NCI-H146 treated with DMSO at 0.1 percent for 48 hours (cell line): ENCODE measurements at regions not wholly inside any gene's neighbourhood (a gene's known extent, or its start where the extent isn't known, plus 50 kb on each side); places are given as distances from the start of the nearest gene placed in this dataset.

Source experiments
- DNase-seq: peaks from one replicate; lab custom pipeline; 2025; ENCODE audit not compliant: unreplicated experiment; lab: John Stamatoyannopoulos, UW

GRCh38 chr20:39211060-39211748, 249.1 kb downstream of the DHX35 start:
- DNase-seq = no peak

GRCh38 chr20:39210341-39211036, 248.3 kb downstream of the DHX35 start:
- no peak for DNase-seq

DNA sequence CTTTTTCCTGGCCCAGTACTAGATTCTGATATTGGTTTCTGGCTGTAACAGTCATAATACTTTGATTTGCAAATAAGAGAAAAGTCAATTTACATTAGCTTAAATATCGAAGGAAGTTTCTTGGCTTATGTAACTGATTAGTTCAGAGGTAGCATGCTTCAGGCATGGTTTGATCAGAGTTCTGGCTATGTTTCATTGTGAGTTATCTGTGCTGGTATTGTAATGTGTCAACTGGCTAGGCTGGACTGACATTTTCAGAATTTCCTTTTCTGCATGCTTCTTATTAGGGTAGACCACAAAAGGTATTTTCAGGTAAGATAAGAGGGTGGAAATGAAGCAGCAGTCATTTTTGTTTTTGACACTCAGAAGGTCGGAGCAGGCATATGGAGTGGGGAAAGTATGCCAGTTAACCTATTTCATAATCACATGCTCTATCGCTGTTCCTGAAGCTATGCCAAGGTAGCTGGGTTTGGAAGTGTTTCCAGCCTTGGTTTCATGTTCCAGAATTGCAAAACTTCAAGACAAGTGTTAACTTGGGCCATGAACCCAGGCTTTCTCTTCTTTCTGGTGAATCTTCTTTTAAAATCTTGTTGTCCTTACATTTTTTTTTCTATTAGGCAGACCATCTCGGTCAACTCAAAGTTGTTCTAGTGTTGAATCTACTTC, 244.9 kb downstream of the DHX35 start:
- DNase-seq = no peak

DNA sequence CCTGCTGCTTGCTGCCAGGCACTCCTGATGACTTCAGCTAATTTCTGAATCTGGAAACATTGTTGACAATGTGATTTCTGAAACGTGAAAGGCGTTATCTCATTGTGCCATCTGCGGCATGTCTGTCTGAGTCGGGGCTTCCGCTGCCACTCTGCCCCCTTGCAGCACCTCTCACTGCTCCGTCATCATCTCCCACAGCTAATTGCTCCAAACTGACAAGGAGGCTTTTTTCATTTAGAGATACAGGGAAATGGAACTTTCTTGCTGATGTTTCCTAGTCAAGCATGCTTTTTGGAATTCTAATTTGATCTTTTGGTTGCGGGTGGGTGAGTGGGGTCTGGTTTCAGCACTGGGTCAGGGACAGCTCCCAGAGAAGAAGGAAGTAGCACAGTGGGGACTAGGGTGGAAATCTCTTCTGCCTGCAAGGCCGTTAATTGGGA, 233.5 kb downstream of the DHX35 start:
- no peak for DNase-seq

DNA sequence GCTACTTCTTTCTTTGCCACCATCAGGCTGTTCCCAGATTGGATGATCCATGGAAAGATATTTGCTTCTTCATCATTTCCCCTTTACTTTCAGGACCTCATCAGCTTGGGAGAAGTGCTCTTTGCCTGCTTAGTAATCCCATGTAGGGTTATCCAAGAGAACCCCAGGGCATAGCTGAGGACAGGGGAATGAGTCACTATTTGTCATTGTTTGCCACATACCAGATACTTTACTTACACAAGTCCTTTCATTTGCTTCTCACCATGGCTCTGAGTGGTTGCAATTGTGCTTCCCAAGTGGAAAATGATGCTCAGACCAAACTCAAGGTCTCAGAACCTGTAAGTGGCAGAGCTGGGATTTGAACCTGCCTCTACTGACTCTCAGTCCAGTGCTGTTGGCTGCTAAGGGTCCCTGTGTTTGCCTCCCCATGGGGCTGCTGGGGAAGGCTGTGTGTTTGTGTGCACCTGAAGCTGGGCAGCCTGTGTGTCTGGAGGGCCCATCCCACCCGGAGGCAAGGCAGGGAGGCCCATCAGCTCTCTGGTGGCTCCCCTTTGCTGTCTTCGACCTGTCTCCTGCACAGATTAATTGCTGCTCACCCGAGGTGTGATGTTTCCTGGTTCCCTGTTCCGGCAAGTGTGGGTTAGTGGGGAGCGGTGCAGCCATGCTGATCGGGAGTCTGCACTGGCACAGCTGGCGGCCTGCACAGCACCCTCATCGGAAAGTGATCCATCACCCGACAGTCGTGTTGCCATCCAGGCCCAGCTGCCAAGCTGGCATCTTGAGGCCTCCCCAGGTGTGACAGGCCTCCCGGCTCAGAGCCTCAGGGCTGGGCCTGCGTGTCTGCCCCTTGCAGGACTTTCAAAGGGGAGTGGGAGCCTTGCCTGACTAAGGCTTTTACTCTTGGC, 228.8 kb downstream of the DHX35 start:
- DNase-seq = no peak

- no peak for DNase-seq
These were observed 226.2 kb downstream of the DHX35 start for GRCh38 chr20:39188266-39188765.

- DNase-seq = no peak
These were observed 219.3 kb downstream of the DHX35 start for GRCh38 chr20:39181490-39181889.

DNA sequence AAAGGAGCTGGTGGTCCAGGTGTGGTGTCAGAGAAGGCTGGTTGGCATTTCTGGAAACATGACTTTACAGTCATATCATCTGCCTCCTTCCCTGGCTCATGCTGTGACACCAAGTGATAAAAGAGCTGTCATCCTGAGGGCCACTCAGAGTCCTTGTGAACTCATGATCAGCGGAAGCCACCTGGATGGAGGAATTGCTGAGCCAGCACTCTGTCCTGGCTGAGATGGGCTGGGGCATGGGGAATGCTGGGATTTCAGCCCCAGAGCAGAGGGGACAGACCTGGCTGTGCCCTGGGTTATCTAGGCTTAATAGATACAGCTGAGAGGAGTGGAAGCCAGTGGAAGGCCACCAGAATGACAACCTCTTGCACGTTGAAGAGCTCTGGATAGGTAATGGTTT, 214.3 kb downstream of the DHX35 start:
- no peak for DNase-seq

- DNase-seq = no peak
These were observed 208.8 kb downstream of the DHX35 start for GRCh38 chr20:39170896-39171463.

DNA sequence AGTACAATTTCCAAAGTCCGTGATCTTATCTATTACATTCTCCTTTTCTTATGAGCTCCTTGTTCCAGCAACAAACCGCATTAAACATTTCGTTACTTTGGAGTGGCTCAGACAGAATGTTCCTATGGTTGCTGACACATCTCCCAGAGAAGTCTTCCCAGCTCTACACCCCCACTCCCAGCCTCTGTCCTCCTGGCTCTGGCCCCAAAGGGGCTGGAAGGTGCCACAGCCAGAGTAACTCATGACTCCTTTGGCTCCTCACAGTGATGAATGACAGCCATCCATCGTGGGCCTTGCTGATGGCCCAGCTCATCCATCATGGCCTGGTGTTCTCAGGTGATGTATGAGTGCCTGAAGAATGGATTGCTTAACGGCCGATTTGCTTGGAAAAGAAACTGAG, 203.0 kb downstream of the DHX35 start:
- no peak for DNase-seq

GRCh38 chr20:39164642-39165041, 202.5 kb downstream of the DHX35 start:
- no peak for DNase-seq

- DNase-seq = no peak
These were observed 201.8 kb downstream of the DHX35 start for GRCh38 chr20:39163993-39164392.

- DNase-seq = no peak
These were observed 199.8 kb downstream of the DHX35 start for GRCh38 chr20:39161900-39162299.

DNA sequence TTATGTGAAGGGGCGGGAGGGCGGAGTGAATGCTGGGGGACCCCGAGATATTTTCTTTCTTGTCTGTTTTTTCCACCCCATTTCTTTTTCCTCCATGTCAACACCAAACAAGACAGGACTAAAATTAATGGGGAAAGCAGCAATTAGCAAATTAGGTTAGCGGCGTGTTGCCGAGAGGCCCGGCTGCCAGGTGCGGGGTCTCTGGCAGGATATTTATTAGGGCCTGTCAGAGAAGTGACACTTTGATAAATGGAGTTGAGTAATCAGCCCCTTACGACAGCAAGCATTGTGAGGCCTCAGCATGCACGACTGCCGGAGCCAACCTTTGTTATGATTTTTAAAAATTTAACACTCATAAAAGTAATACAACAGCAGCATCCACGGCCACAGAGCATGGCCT, 193.8 kb downstream of the DHX35 start:
- no peak for DNase-seq

DNA sequence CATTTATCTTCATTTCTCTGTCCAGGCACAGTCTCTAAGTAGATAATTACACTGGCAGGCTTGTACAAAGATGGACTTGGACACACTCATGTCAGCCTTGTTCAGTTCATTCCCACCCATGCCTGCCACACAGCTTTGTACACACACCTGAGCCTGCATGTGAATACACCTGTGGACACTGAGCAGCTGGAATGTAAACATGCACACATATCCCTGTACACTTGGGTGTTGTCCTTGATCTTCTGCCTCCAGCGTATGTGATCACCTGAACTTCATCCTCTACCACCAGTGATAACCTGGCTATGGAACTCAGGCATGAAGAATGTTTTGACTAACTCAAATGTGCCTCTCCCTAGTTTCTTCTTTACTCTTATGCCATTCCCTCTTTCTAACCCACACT, 190.6 kb downstream of the DHX35 start:
- DNase-seq = no peak

DNA sequence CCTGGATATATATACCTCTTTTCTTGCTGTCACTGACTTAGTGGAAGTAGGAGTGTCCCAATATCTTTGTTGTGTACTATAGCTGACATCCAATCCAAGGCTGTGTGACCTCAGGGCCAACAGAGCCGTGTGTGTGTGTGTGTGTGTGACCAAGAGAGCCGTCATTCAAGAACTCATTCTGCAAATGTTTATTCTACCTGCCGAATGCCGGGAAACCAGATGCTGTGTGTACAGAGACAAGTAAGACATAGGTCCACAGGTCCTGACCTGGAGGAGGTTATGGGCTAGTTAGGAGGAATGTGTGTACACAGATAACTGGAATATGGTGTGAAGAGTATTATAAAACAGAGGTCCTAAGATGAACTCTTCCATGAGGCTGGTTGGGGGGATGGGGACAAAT, 190.0 kb downstream of the DHX35 start:
- DNase-seq = no peak

DNA sequence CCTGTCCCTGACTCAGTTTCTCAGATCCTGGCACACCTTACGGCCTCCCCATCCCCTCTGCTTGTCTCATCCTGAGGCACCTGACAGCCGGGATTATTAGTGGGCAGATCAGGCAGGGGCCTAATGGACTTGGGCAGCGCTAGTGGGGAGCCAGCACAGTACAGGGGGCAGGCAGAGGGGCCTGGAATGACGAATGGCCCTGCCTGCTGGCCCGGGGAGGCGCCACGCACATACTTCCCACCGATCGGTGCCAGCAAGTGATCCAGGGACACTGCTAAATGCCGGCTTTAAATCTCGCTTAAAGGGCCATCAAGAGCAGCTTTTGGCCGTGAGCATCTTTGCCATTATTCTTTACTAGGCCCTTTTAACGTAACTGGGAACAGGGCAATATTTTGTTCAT, 188.4 kb downstream of the DHX35 start:
- no peak for DNase-seq

GRCh38 chr20:39146394-39146793, 184.2 kb downstream of the DHX35 start:
- no peak for DNase-seq

DNA sequence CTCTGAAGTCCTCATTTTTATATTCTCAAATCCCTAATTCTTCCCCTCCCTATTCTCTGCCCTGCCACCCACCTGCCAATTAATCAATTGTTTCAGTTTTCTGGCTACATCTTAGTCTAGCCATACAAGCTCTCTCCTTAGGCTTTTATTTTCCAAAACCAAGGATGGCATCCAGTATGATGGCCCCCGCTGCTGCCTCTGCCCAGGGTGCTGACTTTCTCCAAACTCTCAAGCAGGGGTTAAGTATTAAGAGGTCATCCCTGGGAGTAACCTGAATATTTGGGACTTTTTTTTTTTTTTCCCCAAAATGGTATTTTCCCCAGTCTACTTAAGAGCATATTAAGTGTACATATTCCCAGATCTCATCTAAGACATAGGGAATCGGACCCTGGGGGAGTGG, 183.8 kb downstream of the DHX35 start:
- no peak for DNase-seq

DNA sequence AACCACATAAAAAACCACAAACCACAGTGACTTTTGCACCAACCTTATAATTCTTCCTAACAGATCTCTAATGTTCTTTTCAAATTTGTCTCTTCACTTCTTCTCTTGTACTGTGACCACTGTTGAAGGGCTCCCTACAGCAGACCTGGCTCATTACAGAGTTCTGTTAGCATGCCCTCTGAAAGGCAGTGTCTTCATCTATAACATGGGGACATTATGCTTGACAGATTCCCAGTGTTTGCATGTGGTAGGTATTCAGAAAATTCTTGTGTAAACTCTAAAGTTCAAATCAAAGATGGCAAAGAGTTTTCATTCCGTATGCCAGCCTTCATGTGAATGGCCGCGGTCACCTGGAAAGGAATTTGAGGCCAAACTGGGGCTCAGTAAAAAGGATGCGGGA, 182.6 kb downstream of the DHX35 start:
- no peak for DNase-seq
